ENCODE measurements at regions not wholly inside any gene's neighbourhood (a gene's known extent, or its start where the extent isn't known, plus 50 kb on each side); places are given as distances from the start of the nearest gene placed in this dataset.

DNA sequence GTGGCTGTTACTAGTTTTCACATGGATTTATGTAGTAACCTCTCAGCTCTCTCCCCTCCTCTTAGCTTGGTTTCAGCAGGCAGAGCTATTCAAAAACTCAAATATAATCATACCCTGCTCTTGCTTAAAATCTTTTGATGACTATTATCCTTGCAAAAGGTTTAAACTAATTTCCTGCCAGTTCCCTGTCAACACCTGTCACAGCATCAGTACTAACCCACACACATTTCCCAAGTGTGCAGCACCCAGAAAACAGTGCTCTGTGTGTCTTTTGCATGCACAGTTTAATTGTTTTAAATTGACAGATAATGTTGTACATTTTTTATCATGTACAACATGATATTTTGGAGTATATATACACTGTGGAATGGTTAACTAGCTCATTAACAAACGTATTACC lies 202.0 kb downstream of the PAPSS1 start:
- ATAC-seq (no peak), DNase-seq (no peak)
- Histone ChIP-seq H3K4me1 (no peaks in the 10 kb centered on the region), H3K27me3 (no peaks in the 10 kb centered on the region), H3K4me3 (no peak overlapping the region), H3K9me3 (peaks cover 0 to 6% of the 10 kb centered on the region in 2 donors), H3K27ac (no peak overlapping the region), H3K36me3 (no peaks in the 10 kb centered on the region)
- TF ChIP-seq, protein P1, sequence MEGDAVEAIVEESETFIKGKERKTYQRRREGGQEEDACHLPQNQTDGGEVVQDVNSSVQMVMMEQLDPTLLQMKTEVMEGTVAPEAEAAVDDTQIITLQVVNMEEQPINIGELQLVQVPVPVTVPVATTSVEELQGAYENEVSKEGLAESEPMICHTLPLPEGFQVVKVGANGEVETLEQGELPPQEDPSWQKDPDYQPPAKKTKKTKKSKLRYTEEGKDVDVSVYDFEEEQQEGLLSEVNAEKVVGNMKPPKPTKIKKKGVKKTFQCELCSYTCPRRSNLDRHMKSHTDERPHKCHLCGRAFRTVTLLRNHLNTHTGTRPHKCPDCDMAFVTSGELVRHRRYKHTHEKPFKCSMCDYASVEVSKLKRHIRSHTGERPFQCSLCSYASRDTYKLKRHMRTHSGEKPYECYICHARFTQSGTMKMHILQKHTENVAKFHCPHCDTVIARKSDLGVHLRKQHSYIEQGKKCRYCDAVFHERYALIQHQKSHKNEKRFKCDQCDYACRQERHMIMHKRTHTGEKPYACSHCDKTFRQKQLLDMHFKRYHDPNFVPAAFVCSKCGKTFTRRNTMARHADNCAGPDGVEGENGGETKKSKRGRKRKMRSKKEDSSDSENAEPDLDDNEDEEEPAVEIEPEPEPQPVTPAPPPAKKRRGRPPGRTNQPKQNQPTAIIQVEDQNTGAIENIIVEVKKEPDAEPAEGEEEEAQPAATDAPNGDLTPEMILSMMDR (IDR thresholded peaks at IDR 0.05): no peak
- intact Hi-C loops (cut with DNase I): no loop called here

DNA sequence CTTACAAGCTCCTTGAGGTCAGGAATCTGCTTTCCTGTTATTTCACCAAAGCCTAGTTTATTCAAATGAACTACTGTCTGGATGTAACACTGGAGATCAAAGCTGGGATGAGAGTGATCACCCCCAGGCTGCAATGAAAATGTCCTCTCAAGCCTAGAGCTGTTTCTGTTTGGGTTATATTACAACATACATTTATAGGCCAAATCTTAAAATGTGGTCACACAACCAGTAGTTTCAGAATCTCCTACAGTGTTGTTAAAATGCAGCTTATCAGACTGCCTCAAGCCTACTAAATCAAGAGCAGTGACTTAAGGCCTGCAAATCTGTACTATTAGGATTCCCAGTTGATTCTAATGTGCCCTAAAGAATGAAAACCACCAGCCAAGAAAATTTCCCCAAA lies 207.5 kb downstream of the PAPSS1 start:
- DNase-seq (no peak), ATAC-seq (no peak)
- no peaks in the 10 kb centered on the region for H3K27me3 ChIP-seq
- H3K4me3 ChIP-seq: no peak overlapping the region
- peaks cover 0 to 6% of the 10 kb centered on the region in 2 donors for H3K9me3 ChIP-seq
- intact Hi-C loops (cut with DNase I): no loop called here
- no peak overlapping the region for H3K27ac ChIP-seq
- TF ChIP-seq, protein P1 (IDR thresholded peaks at IDR 0.05): no peak
- H3K36me3 ChIP-seq: no peaks in the 10 kb centered on the region
- H3K4me1 ChIP-seq: no peaks in the 10 kb centered on the region

DNA sequence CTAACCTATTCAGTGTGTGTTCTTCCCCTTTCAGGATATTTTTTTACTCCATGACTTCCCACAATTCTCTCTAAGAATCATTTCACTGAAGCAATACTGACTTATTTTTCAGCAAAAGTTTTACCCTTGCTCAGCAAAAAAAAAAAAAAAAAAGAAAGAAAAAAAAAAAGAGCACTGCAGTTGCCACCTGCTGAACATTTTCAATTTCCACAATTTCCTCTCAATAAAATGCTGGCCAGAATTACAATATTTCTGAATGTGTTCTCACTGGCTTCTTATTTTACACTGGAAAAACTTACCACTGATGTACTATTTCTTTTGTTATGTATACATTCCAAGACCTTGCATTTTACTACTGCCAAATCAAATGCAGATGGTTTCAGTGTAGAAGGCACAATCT lies 210.4 kb downstream of the PAPSS1 start:
- no peaks in the 10 kb centered on the region for H3K4me1 ChIP-seq
- TF ChIP-seq, protein P1 (IDR thresholded peaks at IDR 0.05): no peak
- intact Hi-C loops (cut with DNase I): no loop called here
- ATAC-seq (no peak), DNase-seq (no peak)
- no peak overlapping the region for H3K4me3 ChIP-seq
- H3K36me3 ChIP-seq: no peaks in the 10 kb centered on the region
- H3K27me3 ChIP-seq: no peaks in the 10 kb centered on the region
- H3K9me3 ChIP-seq: no peaks in the 10 kb centered on the region
- no peak overlapping the region for H3K27ac ChIP-seq

DNA sequence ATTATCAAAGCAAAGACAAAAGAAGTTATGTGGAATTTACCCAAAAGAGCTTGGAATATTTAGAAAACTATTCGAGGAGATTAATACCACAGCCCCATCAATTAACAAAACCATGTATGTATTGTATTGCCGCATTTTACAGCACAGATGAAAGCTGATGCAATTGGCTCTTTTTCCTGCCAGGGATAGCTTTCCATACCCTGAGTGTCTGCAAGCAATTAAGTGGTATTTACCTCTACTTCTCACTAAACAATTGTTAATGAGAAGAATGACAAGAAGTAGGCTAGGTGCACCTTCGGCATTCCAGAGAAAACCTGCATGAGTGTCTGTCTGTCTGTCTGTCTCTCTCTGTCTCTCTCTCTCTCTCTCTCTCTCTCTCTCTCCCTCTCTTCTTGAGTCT lies 219.5 kb downstream of the PAPSS1 start:
- ATAC-seq (no peak), DNase-seq (no peak)
- no peak overlapping the region for H3K27ac ChIP-seq
- H3K27me3 ChIP-seq: no peaks in the 10 kb centered on the region
- H3K4me1 ChIP-seq: no peaks in the 10 kb centered on the region
- H3K4me3 ChIP-seq: no peak overlapping the region
- intact Hi-C loops (cut with DNase I): no loop called here
- no peaks in the 10 kb centered on the region for H3K9me3 ChIP-seq
- H3K36me3 ChIP-seq: no peaks in the 10 kb centered on the region
- TF ChIP-seq, protein P1 (IDR thresholded peaks at IDR 0.05): no peak

DNA sequence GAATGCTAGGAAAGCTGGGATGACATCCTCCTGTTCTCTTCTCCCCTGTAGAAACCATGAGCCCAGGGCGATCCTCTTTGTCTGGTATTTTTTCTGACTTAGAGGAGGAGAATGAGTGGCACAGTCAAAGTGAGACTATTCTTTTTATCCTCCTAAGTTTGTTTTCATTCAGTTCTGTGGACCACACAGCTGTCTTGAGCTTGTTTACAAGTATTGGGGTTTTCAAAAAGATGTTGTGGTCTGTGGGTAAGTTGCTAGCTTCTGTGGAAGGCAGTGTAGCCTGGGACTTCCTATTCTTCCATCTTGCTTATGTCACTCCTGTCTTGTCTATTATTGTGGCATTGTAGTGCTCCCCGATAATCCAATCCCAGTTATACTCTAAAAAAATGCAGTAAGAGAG lies 223.0 kb downstream of the PAPSS1 start:
- H3K4me1 ChIP-seq: no peaks in the 10 kb centered on the region
- no peak overlapping the region for H3K27ac ChIP-seq
- no peak overlapping the region for H3K4me3 ChIP-seq
- ATAC-seq (no peak), DNase-seq (no peak)
- no peaks in the 10 kb centered on the region for H3K36me3 ChIP-seq
- TF ChIP-seq, protein P1 (IDR thresholded peaks at IDR 0.05): no peak
- intact Hi-C loops (cut with DNase I): no loop called here
- H3K27me3 ChIP-seq: no peaks in the 10 kb centered on the region
- H3K9me3 ChIP-seq: no peaks in the 10 kb centered on the region
